ENCODE measurements at regions not wholly inside any gene's neighbourhood (a gene's known extent, or its start where the extent isn't known, plus 50 kb on each side); places are given as distances from the start of the nearest gene placed in this dataset.

DNA sequence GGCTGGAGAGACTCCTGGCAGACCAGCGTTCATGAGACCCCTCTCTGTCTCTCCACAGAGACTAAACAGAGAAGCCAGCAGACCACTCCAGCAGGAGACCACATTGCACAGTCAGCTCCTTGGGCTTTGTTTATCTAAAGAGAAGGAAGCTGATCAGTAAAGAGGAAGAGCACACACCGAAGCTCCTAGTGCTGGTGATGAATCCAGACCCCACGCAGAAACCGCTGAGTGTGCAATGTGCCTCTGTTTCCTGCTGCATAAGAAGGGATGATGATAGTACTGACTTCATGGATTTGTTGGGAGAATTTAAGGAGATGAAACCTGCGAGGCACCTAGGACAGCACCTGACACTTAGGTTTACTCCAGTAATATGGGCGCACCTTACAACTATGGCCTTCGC lies 544.1 kb upstream of the ID2 start:
- Histone ChIP-seq H3K4me1 (ENCODE audit: control insufficient read depth in 1 of 2, insufficient read depth in 2 of 2, low read length in 2 of 2) (no peaks in the 10 kb centered on the region), H3K27ac (ENCODE audit: low read depth, low read length) (no peak overlapping the region), H3K9me3 (ENCODE audit: control insufficient read depth in 1 of 2, insufficient read depth in 1 of 2, low read depth in 1 of 2, low read length in 2 of 2) (no peaks in the 10 kb centered on the region), H3K9me2 (ENCODE audit: insufficient read depth) (no peaks in the 10 kb centered on the region), H2AFZ (ENCODE audit: low read depth, low read length, poor library complexity, severe bottlenecking) (no peak overlapping the region), H3K9ac (ENCODE audit: low read length) (no peak overlapping the region), H3K79me2 (ENCODE audit: insufficient read depth, low read length) (no peaks in the 10 kb centered on the region), H4K20me1 (ENCODE audit: insufficient read depth) (no peaks in the 10 kb centered on the region), H3K4me3 (replicated peaks in 1 of 2; ENCODE audit: low read depth in 1 of 2, low read length in 2 of 2) (no peak overlapping the region), H3K27me3 (ENCODE audit: insufficient read depth, low read length) (0 out of 2 replicates have a peak, but pooled peaks cover 14% of the 10 kb centered on the region), H3K4me2 (ENCODE audit: low read length) (no peak overlapping the region), H3K36me3 (ENCODE audit: control insufficient read depth in 1 of 2, insufficient read depth in 2 of 2, low read length in 2 of 2) (no peaks in the 10 kb centered on the region)
- intact Hi-C loops (cut with micrococcal nuclease) = no loop called here
- RAD21 ChIA-PET (ENCODE audit: low non-redundant PET in 1 of 2, low total read pairs in 2 of 2, uncharacterized antibody in 2 of 2, unreplicated experiment in 2 of 2) = no interaction called here
- BruUV-seq (replicated peaks) = no TSS peak
- POLR2A ChIA-PET = no interaction called here
- CTCF ChIA-PET = no interaction called here
- ATAC-seq (no peak), DNase-seq (ENCODE audit: low read depth, low spot score) (no peak)
- TF ChIP-seq SIN3A (IDR thresholded peaks at IDR 0.05; ENCODE audit: low read depth) = no peak

DNA sequence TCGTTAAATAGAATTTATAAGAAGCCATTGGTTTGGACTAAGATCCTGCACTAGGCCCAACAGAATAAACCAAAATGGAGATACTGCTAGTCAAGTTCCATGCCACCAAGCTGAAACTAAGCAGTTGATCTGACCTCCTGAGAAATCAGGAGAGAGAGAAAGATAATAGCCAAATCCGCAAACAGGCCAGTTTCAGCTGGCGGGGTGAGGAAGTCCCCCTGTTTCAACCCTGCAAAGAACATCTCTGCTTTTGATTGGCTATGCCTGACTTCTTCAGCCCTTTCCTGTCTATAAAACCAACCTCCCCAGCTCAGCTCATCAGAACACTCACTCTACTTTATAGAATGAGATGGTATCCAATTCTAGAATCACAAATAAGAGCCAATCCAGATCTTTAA lies 543.3 kb upstream of the ID2 start:
- TF ChIP-seq, protein P1, sequence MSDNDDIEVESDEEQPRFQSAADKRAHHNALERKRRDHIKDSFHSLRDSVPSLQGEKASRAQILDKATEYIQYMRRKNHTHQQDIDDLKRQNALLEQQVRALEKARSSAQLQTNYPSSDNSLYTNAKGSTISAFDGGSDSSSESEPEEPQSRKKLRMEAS (IDR thresholded peaks at IDR 0.05) = no peak
- TF ChIP-seq POLR2AphosphoS5 (IDR thresholded peaks at IDR 0.05; ENCODE audit: low read depth, low read length) = no peak
- TF ChIP-seq JUND (IDR thresholded peaks at IDR 0.05) = no peak
- TF ChIP-seq EZH2phosphoT487 (IDR thresholded peaks at IDR 0.05; ENCODE audit: borderline replicate concordance) = no peak
- no peak for TF ChIP-seq SRF (IDR thresholded peaks at IDR 0.05; ENCODE audit: low read depth)
- TF ChIP-seq, protein P2, sequence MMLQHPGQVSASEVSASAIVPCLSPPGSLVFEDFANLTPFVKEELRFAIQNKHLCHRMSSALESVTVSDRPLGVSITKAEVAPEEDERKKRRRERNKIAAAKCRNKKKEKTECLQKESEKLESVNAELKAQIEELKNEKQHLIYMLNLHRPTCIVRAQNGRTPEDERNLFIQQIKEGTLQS (IDR thresholded peaks at IDR 0.05) = no peak
- TF ChIP-seq CEBPB (IDR thresholded peaks at IDR 0.05; ENCODE audit: low read depth) = no peak
- no peak for TF ChIP-seq YY1 (IDR thresholded peaks at IDR 0.05; ENCODE audit: extremely low read depth, insufficient replicate concordance, low read depth, low read length)
- TF ChIP-seq RAD21 (IDR thresholded peaks at IDR 0.05; ENCODE audit: low read depth) = no peak
- no peaks in the 10 kb centered on the region for H4K20me1 ChIP-seq (ENCODE audit: insufficient read depth)
- ChIA-PET RAD21 (ENCODE audit: low non-redundant PET in 1 of 2, low total read pairs in 2 of 2, uncharacterized antibody in 2 of 2, unreplicated experiment in 2 of 2) (no interaction called here), CTCF (no interaction called here), POLR2A (no interaction called here)
- H3K4me1 ChIP-seq (ENCODE audit: control insufficient read depth in 1 of 2, insufficient read depth in 2 of 2, low read length in 2 of 2) = no peaks in the 10 kb centered on the region
- no peak overlapping the region for H3K4me2 ChIP-seq (ENCODE audit: low read length)
- no peak overlapping the region for H3K4me3 ChIP-seq (replicated peaks in 1 of 2; ENCODE audit: low read depth in 1 of 2, low read length in 2 of 2)
- no peak overlapping the region for H3K9ac ChIP-seq (ENCODE audit: low read length)
- H3K79me2 ChIP-seq (ENCODE audit: insufficient read depth, low read length) = no peaks in the 10 kb centered on the region
- H3K27me3 ChIP-seq (ENCODE audit: insufficient read depth, low read length) = 0 out of 2 replicates have a peak, but pooled peaks cover 14% of the 10 kb centered on the region
- no peak overlapping the region for H2AFZ ChIP-seq (ENCODE audit: low read depth, low read length, poor library complexity, severe bottlenecking)
- H3K36me3 ChIP-seq (ENCODE audit: control insufficient read depth in 1 of 2, insufficient read depth in 2 of 2, low read length in 2 of 2) = no peaks in the 10 kb centered on the region
- no peaks in the 10 kb centered on the region for H3K9me2 ChIP-seq (ENCODE audit: insufficient read depth)
- intact Hi-C loops (cut with micrococcal nuclease) = no loop called here
- H3K27ac ChIP-seq (ENCODE audit: low read depth, low read length) = no peak overlapping the region
- DNase-seq (ENCODE audit: low read depth, low spot score) = no peak
- H3K9me3 ChIP-seq (ENCODE audit: control insufficient read depth in 1 of 2, insufficient read depth in 1 of 2, low read depth in 1 of 2, low read length in 2 of 2) = no peaks in the 10 kb centered on the region
- ATAC-seq = no peak
- BruUV-seq (replicated peaks) = no TSS peak
